ENCODE measurements at regions not wholly inside any gene's neighbourhood (a gene's known extent, or its start where the extent isn't known, plus 50 kb on each side); places are given as distances from the start of the nearest gene placed in this dataset.

- TF ChIP-seq CTCF (conservative IDR thresholded peaks at IDR 0.05; ENCODE audit: low read length) = no peak
- no peak for TF ChIP-seq EZH2phosphoT487 (IDR thresholded peaks at IDR 0.05; ENCODE audit: borderline replicate concordance, low read depth, low read length)
These were observed 89.1 kb upstream of the WDR26 start for GRCh38 chr1:224523676-224524075.
